CD1c-positive myeloid dendritic cell (primary cell): ENCODE measurements at regions not wholly inside any gene's neighbourhood (a gene's known extent, or its start where the extent isn't known, plus 50 kb on each side); places are given as distances from the start of the nearest gene placed in this dataset.
"Not testable (repeated sequence)": the region's sequence is repeated elsewhere in the genome, so short reads cannot be mapped to it uniquely, and the experiment has no call there.

Source experiments
- DNase-seq: peaks from one replicate; pipeline ENCODE4 v3.0.0-alpha.2; 2016; ENCODE audit errors: extremely low spot score

GRCh38 chr4:156547439-156547838, 424.2 kb downstream of the PDGFC start:
- DNase-seq: no peak

GRCh38 chr4:156545003-156545785, 426.4 kb downstream of the PDGFC start:
- no peak for DNase-seq

- no peak for DNase-seq
Measured at GRCh38 chr4:156539376-156539775, 432.2 kb downstream of the PDGFC start.

- no peak for DNase-seq
Measured at GRCh38 chr4:156538651-156539257, 432.8 kb downstream of the PDGFC start.

GRCh38 chr4:156538210-156538609, 433.4 kb downstream of the PDGFC start:
- no peak for DNase-seq

GRCh38 chr4:156537286-156537685, 434.3 kb downstream of the PDGFC start:
- DNase-seq: no peak

GRCh38 chr4:156536661-156537060, 434.9 kb downstream of the PDGFC start:
- DNase-seq: no peak

- DNase-seq: no peak
Measured at GRCh38 chr4:156534205-156534604, 437.4 kb downstream of the PDGFC start.

GRCh38 chr4:156528216-156528615, 443.4 kb downstream of the PDGFC start:
- DNase-seq: no peak

- DNase-seq: no peak
Measured at GRCh38 chr4:156527237-156527993, 444.2 kb downstream of the PDGFC start.

- no peak for DNase-seq
Measured at GRCh38 chr4:156523991-156524390, 447.6 kb downstream of the PDGFC start.

GRCh38 chr4:156523492-156523891, 448.1 kb downstream of the PDGFC start:
- DNase-seq: no peak

- no peak for DNase-seq
Measured at GRCh38 chr4:156521631-156522030, 450.0 kb downstream of the PDGFC start.

- no peak for DNase-seq
Measured at GRCh38 chr4:156517956-156518355, 453.6 kb downstream of the PDGFC start.

GRCh38 chr4:156517546-156517945, 454.1 kb downstream of the PDGFC start:
- no peak for DNase-seq

GRCh38 chr4:156516698-156517097, 454.9 kb downstream of the PDGFC start:
- DNase-seq: no peak

- peak; percentile 37 for DNase-seq
Measured at GRCh38 chr4:156515295-156515694, 456.3 kb downstream of the PDGFC start.

- DNase-seq: no peak
Measured at GRCh38 chr4:156512622-156513021, 459.0 kb downstream of the PDGFC start.

- DNase-seq: not testable (repeated sequence)
Measured at GRCh38 chr4:156509921-156510320, 461.7 kb downstream of the PDGFC start.

GRCh38 chr4:156505341-156505955, 466.2 kb downstream of the PDGFC start:
- DNase-seq: no peak

- no peak for DNase-seq
Measured at GRCh38 chr4:156503119-156503518, 468.5 kb downstream of the PDGFC start.

GRCh38 chr4:156501962-156502361, 469.6 kb downstream of the PDGFC start:
- no peak for DNase-seq
